HepG2 (cell line): ENCODE measurements at regions not wholly inside any gene's neighbourhood (a gene's known extent, or its start where the extent isn't known, plus 50 kb on each side); places are given as distances from the start of the nearest gene placed in this dataset.

ENCODE experiments used
- ATAC-seq: fragments of 200-7000 bp; cut with Tn5 transposase; 3 replicates; pipeline ENCODE4 v1.9.1; 2020; ENCODE audit warnings: mild to moderate bottlenecking, moderate library complexity
- BruUV-seq: library from RNA; stranded (reverse); fragments of 400-500 nt; replicated peaks from 2 replicates; lab custom pipeline; 2021; lab: Mats Ljungman, UMichigan
- CTCF ChIA-PET: fragments of 300-600 bp; formaldehyde crosslinking; extraction: SDS; loops from one replicate; lab custom pipeline; 2021; ENCODE audit warnings: low total read pairs, inconsistent platforms, low intra/inter-chr PET ratio; lab: Yijun Ruan, JAX
- POLR2A ChIA-PET: fragments of 350-600 bp; sonication (Branson Sonifier 250); formaldehyde crosslinking; loops from one replicate; lab custom pipeline; 2020; ENCODE audit warnings: antibody characterized with exemption, inconsistent platforms; lab: Yijun Ruan, JAX
- DNase-seq: peaks from one replicate; pipeline ENCODE4 v3.0.0-alpha.2; 2015; ENCODE audit warnings: low spot score
- FAIRE-seq: peaks from 3 replicates; lab custom pipeline; 2011; peaks lifted over from hg19 to GRCh38; lab: Jason Lieb, UNC
- H2AFZ ChIP-seq: one replicate; pipeline ENCODE4 v1.6.1; 2011; ENCODE audit warnings: low read length, inconsistent platforms
- H3K27ac ChIP-seq: fragments of 300-600 bp; 3 replicates; pipeline ENCODE4 v1.8.0; 2011; ENCODE audit warnings: mixed run types, mild to moderate bottlenecking, mixed read lengths, low read length, inconsistent platforms; ENCODE audit not compliant: insufficient read depth; ENCODE audit errors: extremely low read length
- H3K27me3 ChIP-seq, 2 experiments: fragments of 200-600 bp in 1 of 2; 2 replicates in 1 of 2; 3 replicates in 1 of 2; pipeline versions ENCODE4 v1.6.0 to v1.8.0; 2011; ENCODE audit warnings: low read length in 2 of 2, mild to moderate bottlenecking in 2 of 2, moderate library complexity in 2 of 2, inconsistent platforms in 1 of 2; ENCODE audit not compliant: insufficient read depth in 2 of 2, control insufficient read depth in 1 of 2
- H3K36me3 ChIP-seq, 2 experiments: fragments of 200-600 bp in 1 of 2; replicated peaks in 1 of 2; 2 replicates in 1 of 2; 3 replicates in 1 of 2; pipeline versions ENCODE4 v1.5.1 to v1.8.0; 2011; ENCODE audit warnings: low read length in 2 of 2, inconsistent platforms in 1 of 2; ENCODE audit not compliant: insufficient read depth in 2 of 2, control insufficient read depth in 1 of 2
- H3K4me1 ChIP-seq: 2 replicates; pipeline ENCODE4 v1.5.1; 2012; ENCODE audit warnings: low read length, inconsistent platforms; ENCODE audit not compliant: insufficient read depth
- H3K4me2 ChIP-seq: 2 replicates; pipeline ENCODE4 v1.6.0; 2011; ENCODE audit warnings: low read depth, low read length, inconsistent platforms
- H3K4me3 ChIP-seq, 3 experiments: fragments of 200-600 bp in 1 of 3; sonication (generic), shearing (Covaris generic) in 1 of 3; replicated peaks in 1 of 3; 2 replicates each; pipeline ENCODE4 v1.5.1; 2011 to 2016; ENCODE audit warnings: low read length in 3 of 3, inconsistent platforms in 2 of 3, low read depth in 2 of 3, mild to moderate bottlenecking in 2 of 3, control low read depth in 1 of 3, mixed read lengths in 1 of 3; ENCODE audit not compliant: insufficient read depth in 1 of 3
- H3K79me2 ChIP-seq: one replicate; pipeline ENCODE4 v1.6.1; 2011; ENCODE audit warnings: low read length, inconsistent platforms; ENCODE audit not compliant: insufficient read depth
- H3K9ac ChIP-seq: 2 replicates; pipeline ENCODE4 v1.6.0; 2011; ENCODE audit warnings: mild to moderate bottlenecking, low read depth, low read length, inconsistent platforms; ENCODE audit not compliant: insufficient read depth
- H3K9me3 ChIP-seq: 2 replicates; pipeline ENCODE4 v1.5.1; 2012; ENCODE audit warnings: mild to moderate bottlenecking, low read length
- H4K20me1 ChIP-seq: 2 replicates; pipeline ENCODE4 v1.6.0; 2011; ENCODE audit warnings: inconsistent platforms, mild to moderate bottlenecking, low read length, moderate library complexity; ENCODE audit not compliant: insufficient read depth
- ATF2 ChIP-seq: sonication (generic); formaldehyde crosslinking; IDR thresholded peaks from 2 replicates; pipeline ENCODE4 v1.4.0; 2020; ENCODE audit warnings: missing genetic modification reagents
- FLYWCH1 ChIP-seq: sonication (generic); formaldehyde crosslinking; IDR thresholded peaks from 2 replicates; pipeline ENCODE4 v1.8.1; 2023; ENCODE audit warnings: mild to moderate bottlenecking, missing genetic modification reagents
- FOXA3 ChIP-seq: IDR thresholded peaks from 2 replicates; pipeline ENCODE4 v1.6.1; 2016; ENCODE audit warnings: missing genetic modification reagents, missing compliant biosample characterization
- FOXK1 ChIP-seq: sonication (generic); formaldehyde crosslinking; IDR thresholded peaks from 2 replicates; pipeline ENCODE4 v1.4.0; 2020; ENCODE audit warnings: low read depth, missing genetic modification reagents, borderline replicate concordance
- NPAS2 ChIP-seq: sonication (generic); formaldehyde crosslinking; IDR thresholded peaks from 2 replicates; pipeline ENCODE4 v1.8.0; 2022; ENCODE audit warnings: mild to moderate bottlenecking, missing genetic modification reagents, borderline replicate concordance
- RBM39 ChIP-seq: fragments of 200-400 bp; formaldehyde crosslinking; IDR thresholded peaks from one replicate; pipeline ENCODE4 v1.6.1; 2018; ENCODE audit warnings: antibody characterized with exemption, mild to moderate bottlenecking, low read depth, low read length; ENCODE audit not compliant: poor library complexity, severe bottlenecking
- RFX3 ChIP-seq: IDR thresholded peaks from 2 replicates; pipeline ENCODE4 v1.6.1; 2016; ENCODE audit warnings: missing biosample characterization, missing genetic modification reagents
- SALL1 ChIP-seq: sonication (generic); formaldehyde crosslinking; IDR thresholded peaks from 2 replicates; pipeline ENCODE4 v1.8.0; 2022; ENCODE audit warnings: mild to moderate bottlenecking, missing genetic modification reagents
- ZKSCAN8 ChIP-seq: IDR thresholded peaks from 2 replicates; pipeline ENCODE4 v1.6.1; 2016; ENCODE audit warnings: borderline replicate concordance, missing genetic modification reagents, missing compliant biosample characterization
- ZMAT5 ChIP-seq: sonication (generic); formaldehyde crosslinking; IDR thresholded peaks from 2 replicates; pipeline ENCODE4 v1.5.0; 2020; ENCODE audit warnings: mild to moderate bottlenecking, low read depth, missing genetic modification reagents, borderline replicate concordance
- ZNF281 ChIP-seq: sonication (generic); formaldehyde crosslinking; IDR thresholded peaks from 2 replicates; pipeline ENCODE4 v1.4.0; 2020; ENCODE audit warnings: missing genetic modification reagents, borderline replicate concordance
- ZNF33A ChIP-seq: sonication (generic); formaldehyde crosslinking; IDR thresholded peaks from 2 replicates; pipeline ENCODE4 v1.5.1; 2020; ENCODE audit warnings: missing genetic modification reagents, mild to moderate bottlenecking, moderate library complexity, borderline replicate concordance
- ZNF563 ChIP-seq: sonication (generic); formaldehyde crosslinking; IDR thresholded peaks from 2 replicates; pipeline ENCODE4 v1.8.0; 2022; ENCODE audit warnings: mild to moderate bottlenecking, moderate library complexity, missing genetic modification reagents
- ZNF576 ChIP-seq: sonication (generic); formaldehyde crosslinking; IDR thresholded peaks from 2 replicates; pipeline ENCODE4 v1.4.0; 2020; ENCODE audit warnings: mild to moderate bottlenecking, missing genetic modification reagents
- WGBS: methylation state at CpG from one replicate; pipeline ENCODE4 v1.1.6; 2017; ENCODE audit warnings: low lambda C conversion rate; 5-methylcytosine and 5-hydroxymethylcytosine counted together
- in situ Hi-C: cut with HindIII; loops from 2 replicates; pipeline ENCODE4 v1.10.0; 2017; ENCODE audit warnings: low pct_unique_long_range_greater_than_20kb; ENCODE audit not compliant: extremely low pct_ligation_motif_present
- intact Hi-C: fragments of 100-400 bp; cut with micrococcal nuclease; formaldehyde crosslinking; loops from one replicate; pipeline ENCODE4 v1.10.0; 2022; ENCODE audit not compliant: unreplicated experiment

- no peak for FAIRE-seq
Measured at GRCh38 chr18:46372670-46373069, 268.5 kb downstream of the HAUS1 start.

More at GRCh38 chr18:46372670-46373069, 268.5 kb downstream of the HAUS1 start:
- 39% methylated on average over 10 of the region's 10 CpGs for WGBS
- Histone ChIP-seq H4K20me1 (no peaks in the 10 kb centered on the region), H3K4me2 (no peak overlapping the region), H3K27ac (no peak overlapping the region), H3K9me3 (no peaks in the 10 kb centered on the region), H3K4me1 (no peaks in the 10 kb centered on the region), H3K79me2 (no peaks in the 10 kb centered on the region), H2AFZ (no peak overlapping the region), H3K27me3 (peaks cover 1 to 10% of the 10 kb centered on the region in 2 experiments; a peak in 1 of 5 replicates), H3K9ac (no peak overlapping the region), H3K36me3 (no peaks in the 10 kb centered on the region), H3K4me3 (no peak overlapping the region)
- ATAC-seq (no peak), DNase-seq (no peak)
- intact Hi-C loops = no loop called here
- ChIA-PET POLR2A (no interaction called here), CTCF (no interaction called here)
- TF ChIP-seq RFX3 = no peak
- TF ChIP-seq NPAS2 = no peak
- no peak for TF ChIP-seq FOXA3 (CRISPR knock-in tag)
- TF ChIP-seq ATF2 (CRISPR knock-in tag) = no peak
- no peak for TF ChIP-seq ZKSCAN8 (CRISPR knock-in tag)
- no peak for TF ChIP-seq ZNF576 (CRISPR knock-in tag)
- TF ChIP-seq ZNF563 = no peak
- TF ChIP-seq ZNF33A (CRISPR knock-in tag) = no peak
- no peak for TF ChIP-seq ZNF281 (CRISPR knock-in tag)
- no peak for TF ChIP-seq SALL1
- TF ChIP-seq FLYWCH1 (CRISPR knock-in tag) = no peak
- TF ChIP-seq RBM39 = no peak
- TF ChIP-seq FOXK1 (CRISPR knock-in tag) = no peak
- TF ChIP-seq ZMAT5 (CRISPR knock-in tag) = no peak
- no TSS peak for BruUV-seq
- in situ Hi-C loops = no loop called here
